Activated CD8-positive, alpha-beta memory T cell treated with anti-CD3 and anti-CD28 coated beads for 4 hours (primary cell): ENCODE measurements at regions not wholly inside any gene's neighbourhood (a gene's known extent, or its start where the extent isn't known, plus 50 kb on each side); places are given as distances from the start of the nearest gene placed in this dataset.

Source experiments
- DNase-seq, 2 donors: peaks; one replicate each; pipeline ENCODE4 v3.0.0-alpha.2; 2020; ENCODE audit warnings: low read depth in 2 of 2

- no peak for DNase-seq
These were observed 279.5 kb downstream of the DUSP10 start for GRCh38 chr1:221462345-221462744.

- no peak for DNase-seq
These were observed 273.3 kb downstream of the DUSP10 start for GRCh38 chr1:221468546-221468945.

GRCh38 chr1:221469476-221469875 lies 272.4 kb downstream of the DUSP10 start:
- no peak for DNase-seq

- no peak for DNase-seq
These were observed 271.7 kb downstream of the DUSP10 start for GRCh38 chr1:221470000-221470698.

- no peak for DNase-seq
These were observed 268.5 kb downstream of the DUSP10 start for GRCh38 chr1:221473411-221473810.

DNA sequence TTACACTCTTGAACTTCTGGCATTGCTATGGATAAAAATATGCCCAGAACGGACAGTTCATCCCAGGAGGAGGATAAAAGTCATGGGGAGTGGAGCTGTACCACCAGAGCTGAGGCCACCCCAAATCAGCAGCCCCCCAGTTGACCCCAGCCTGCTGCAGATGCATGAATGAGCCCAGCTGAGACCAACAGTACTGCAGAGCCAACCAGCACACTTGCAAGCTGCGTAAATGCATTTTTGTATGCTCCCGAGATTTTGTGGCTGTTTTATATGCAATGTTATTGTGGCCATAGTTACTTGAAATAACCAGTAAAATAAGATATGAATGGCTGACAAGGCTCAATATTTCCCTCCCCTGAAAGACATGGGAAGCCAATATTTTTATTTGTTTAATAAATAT lies 264.6 kb downstream of the DUSP10 start:
- DNase-seq = no peak

GRCh38 chr1:221478050-221478949 lies 263.6 kb downstream of the DUSP10 start:
- peak; percentile 25 to 30 for DNase-seq

DNA sequence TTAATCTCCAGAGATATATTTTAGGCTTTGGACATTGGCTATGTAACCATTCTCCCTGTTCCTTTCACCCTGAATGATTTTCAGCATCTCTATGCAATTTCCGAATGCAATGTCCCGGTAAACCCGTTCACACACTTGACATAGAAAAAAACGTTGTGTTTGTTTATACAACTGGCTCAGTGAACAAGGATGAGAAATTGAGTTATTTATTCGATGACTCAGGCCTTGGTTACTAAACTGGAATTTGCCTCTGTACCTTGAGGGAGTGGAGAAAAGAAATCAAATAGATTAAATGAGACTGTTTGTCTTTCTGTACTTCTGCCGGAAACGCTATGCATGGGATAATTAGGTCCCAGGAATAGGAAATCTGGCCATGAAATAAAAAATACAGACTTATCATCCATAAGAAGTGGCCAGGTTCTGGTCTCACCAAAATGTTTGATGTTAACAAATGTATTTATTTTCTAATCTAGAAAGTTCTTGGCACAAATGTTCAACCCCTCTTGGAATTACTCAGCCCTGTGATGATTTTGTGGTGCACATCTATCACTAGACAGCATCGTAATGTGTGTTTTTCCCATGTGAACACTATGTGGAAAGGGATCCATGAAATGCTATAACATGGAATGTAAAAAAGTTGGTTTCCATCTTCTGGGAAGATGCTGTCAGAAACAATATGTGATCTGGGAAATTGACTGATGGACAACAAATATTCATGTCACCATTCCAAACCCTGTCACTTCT lies 253.9 kb downstream of the DUSP10 start:
- DNase-seq = no peak

DNA sequence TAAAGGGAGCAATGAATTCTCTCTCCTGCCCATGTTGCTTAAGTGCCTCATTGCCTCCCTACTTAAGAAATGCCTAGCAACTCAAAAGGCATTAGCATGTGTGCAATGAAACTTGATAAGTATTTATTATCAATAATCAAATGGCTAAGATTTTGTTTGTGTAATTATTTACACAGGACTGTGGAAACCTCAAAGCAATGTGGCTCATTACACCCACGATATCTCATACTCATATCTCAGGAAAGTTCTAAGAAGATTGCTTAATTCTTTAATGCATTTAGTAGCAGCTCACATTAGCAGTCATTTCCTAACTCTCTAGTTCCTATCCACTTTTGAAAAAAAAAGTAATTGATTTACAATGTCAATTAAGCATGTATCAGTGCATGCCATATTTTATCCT lies 253.3 kb downstream of the DUSP10 start:
- DNase-seq = no peak

- no peak for DNase-seq
These were observed 247.2 kb downstream of the DUSP10 start for GRCh38 chr1:221494670-221495069.

GRCh38 chr1:221497046-221497445 lies 244.8 kb downstream of the DUSP10 start:
- DNase-seq = no peak

DNA sequence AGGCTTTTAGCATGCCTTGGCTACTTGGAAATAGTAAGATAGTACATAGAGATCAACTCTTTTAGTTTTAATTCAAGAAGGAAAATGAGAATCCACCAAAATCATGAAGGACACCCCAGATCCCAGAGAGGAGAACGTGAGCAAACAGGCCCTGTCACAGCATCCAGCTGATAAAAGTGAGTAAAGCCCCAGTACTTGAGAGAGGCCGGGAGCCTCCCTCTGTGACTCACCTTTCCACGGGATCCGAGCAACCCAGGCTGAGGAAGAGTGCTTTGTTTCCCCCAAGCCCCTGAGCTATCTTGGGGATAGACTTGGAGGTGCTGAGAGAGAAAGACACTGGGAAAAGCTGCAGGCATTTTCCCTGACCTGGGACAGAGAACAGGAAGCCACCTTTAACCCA lies 238.6 kb downstream of the DUSP10 start:
- DNase-seq = no peak

- DNase-seq = no peak
These were observed 232.1 kb downstream of the DUSP10 start for GRCh38 chr1:221509575-221510355.

DNA sequence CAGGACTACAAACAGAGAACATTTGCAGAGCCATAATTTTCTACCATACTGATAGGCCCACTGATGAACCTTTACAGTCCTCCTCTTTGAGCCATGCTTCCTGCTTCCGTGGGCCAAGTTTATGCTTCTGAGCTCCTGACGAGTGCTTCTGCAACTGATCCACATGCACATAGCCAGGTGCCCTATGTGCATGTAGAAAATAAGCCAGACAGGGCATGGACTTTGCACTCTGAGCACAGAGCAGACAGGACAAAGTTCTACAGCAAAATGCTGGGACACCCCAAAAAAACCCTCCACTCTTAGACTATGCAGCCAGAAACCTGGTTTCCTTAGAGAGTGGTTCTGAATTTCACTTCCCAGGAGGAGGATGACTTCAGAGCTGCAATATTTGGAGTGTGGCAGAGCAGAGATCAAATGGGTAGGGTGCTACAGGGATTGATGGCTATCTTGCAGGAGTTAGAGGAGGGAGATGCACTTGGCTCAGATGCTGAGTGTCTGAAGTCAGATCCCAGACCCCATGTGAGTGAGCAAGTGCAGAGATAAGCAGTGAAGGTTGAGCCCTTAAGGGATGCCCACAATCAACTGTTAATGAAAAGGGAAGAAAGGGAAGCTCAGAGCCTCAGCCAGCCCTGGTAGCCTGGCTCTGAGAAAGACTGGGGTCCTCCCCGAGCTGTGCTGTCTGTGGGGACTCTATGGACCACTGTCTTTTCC lies 230.9 kb downstream of the DUSP10 start:
- DNase-seq = no peak

GRCh38 chr1:221511797-221512196 lies 230.1 kb downstream of the DUSP10 start:
- no peak for DNase-seq

- DNase-seq = no peak
These were observed 227.1 kb downstream of the DUSP10 start for GRCh38 chr1:221514806-221515205.

DNA sequence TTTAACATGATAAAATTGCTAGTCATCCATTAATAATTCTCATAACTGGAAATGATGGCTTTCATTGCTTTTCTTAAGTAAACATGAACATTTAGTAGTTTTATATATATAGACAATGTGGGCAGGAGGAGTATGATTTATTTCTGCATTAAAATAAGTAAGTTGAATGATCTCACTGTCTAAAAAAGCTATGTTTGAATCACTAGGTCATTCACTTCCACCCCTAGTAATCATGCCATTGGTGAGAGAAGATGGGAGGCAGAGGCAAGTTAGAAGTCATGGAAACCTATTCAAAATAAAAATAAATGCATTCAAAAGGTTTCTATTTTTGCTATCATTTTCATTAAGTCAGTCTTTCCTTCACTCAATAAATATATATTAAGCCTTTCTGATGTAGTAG lies 226.4 kb downstream of the DUSP10 start:
- no peak for DNase-seq

DNA sequence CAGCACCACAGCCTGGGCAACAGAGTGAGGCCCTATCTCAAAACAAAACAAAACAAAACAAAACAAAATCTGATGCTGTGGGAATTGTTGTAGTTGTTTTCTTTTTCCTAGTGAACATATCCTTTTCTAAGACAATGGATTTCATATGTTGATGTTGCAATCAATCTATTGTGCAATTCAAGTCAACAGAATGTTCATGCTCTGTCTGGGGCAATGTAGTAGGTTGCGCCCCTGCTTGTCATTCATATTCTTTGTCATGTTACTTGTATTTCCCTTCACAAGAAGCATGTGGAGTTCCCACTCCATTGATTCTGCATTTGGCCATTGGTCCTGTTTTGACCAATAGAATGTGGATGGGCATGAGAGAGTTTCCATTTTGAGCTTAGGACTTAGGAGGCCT lies 223.9 kb downstream of the DUSP10 start:
- no peak for DNase-seq

GRCh38 chr1:221520250-221520649 lies 221.6 kb downstream of the DUSP10 start:
- DNase-seq = no peak

GRCh38 chr1:221521686-221522085 lies 220.2 kb downstream of the DUSP10 start:
- no peak for DNase-seq

DNA sequence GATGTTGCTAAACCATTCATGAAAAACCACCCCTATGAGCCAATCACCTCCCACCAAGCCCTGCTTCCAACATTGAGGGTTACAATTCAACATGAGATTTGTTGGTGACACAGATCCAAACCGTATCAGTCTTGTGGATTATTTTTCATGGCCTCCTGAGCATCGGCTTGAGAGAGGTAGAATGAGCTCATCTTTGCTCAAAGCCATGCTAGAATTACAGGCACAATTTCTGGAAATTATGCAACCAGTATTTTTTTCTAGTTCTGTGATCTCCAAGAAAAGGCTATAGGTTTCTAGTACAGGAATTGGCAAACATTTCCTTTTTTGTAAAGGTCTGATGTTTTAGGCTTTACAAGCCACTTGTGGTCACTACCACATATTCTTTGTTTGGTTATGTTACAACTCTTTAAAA lies 219.4 kb downstream of the DUSP10 start:
- DNase-seq = no peak
